ENCODE measurements at regions not wholly inside any gene's neighbourhood (a gene's known extent, or its start where the extent isn't known, plus 50 kb on each side); places are given as distances from the start of the nearest gene placed in this dataset.

DNA sequence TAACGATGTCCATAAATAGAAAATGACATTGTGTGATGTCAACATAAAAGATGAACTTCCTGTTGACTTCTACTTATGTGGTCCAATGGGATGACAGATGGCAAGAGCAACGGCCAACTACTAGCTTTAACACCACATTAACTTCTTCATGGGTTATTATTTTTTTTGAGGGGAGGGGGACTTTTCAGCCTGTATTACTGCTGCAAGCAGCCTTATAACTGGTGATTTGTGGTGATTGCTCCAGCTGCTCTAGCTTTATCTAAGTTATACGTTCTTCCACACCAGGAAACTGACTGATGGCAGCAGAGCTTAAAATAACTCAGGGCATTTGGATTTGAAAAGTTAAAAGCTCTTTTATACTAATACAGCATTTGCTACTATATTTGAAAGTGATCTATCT is 228.8 kb upstream of the B3GALT2 start:
- DNase-seq (ENCODE audit: low read depth, low spot score), result no peak
- H3K79me2 ChIP-seq (ENCODE audit: insufficient read depth, low read length), result no peaks in the 10 kb centered on the region
- no peaks in the 10 kb centered on the region for H3K4me1 ChIP-seq (ENCODE audit: control insufficient read depth in 1 of 2, insufficient read depth in 2 of 2, low read length in 2 of 2)
- ChIA-PET CTCF (no interaction called here), POLR2A (no interaction called here), RAD21 (ENCODE audit: low non-redundant PET in 1 of 2, low total read pairs in 2 of 2, uncharacterized antibody in 2 of 2, unreplicated experiment in 2 of 2) (no interaction called here)
- H3K4me3 ChIP-seq (replicated peaks in 1 of 2; ENCODE audit: low read depth in 1 of 2, low read length in 2 of 2), result no peak overlapping the region
- no peak overlapping the region for H3K4me2 ChIP-seq (ENCODE audit: low read length)
- H3K27me3 ChIP-seq (ENCODE audit: insufficient read depth, low read length), result no peaks in the 10 kb centered on the region
- no peaks in the 10 kb centered on the region for H3K9me2 ChIP-seq (ENCODE audit: insufficient read depth)
- no peak overlapping the region for H3K9ac ChIP-seq (ENCODE audit: low read length)
- TF ChIP-seq POLR2AphosphoS5 (IDR thresholded peaks at IDR 0.05; ENCODE audit: low read depth, low read length) (no peak), ZFX (IDR thresholded peaks at IDR 0.05) (no peak)
- no peak overlapping the region for H2AFZ ChIP-seq (ENCODE audit: low read depth, low read length, poor library complexity, severe bottlenecking)
- intact Hi-C loops (cut with micrococcal nuclease), result no loop called here
- H3K9me3 ChIP-seq (ENCODE audit: control insufficient read depth in 1 of 2, insufficient read depth in 1 of 2, low read depth in 1 of 2, low read length in 2 of 2), result no peaks in the 10 kb centered on the region
- no TSS peak for BruUV-seq (replicated peaks)
- ATAC-seq, result no peak
- no peaks in the 10 kb centered on the region for H3K36me3 ChIP-seq (ENCODE audit: control insufficient read depth in 1 of 2, insufficient read depth in 2 of 2, low read length in 2 of 2)
- H3K27ac ChIP-seq (ENCODE audit: low read depth, low read length), result no peak overlapping the region
- no peaks in the 10 kb centered on the region for H4K20me1 ChIP-seq (ENCODE audit: insufficient read depth)

DNA sequence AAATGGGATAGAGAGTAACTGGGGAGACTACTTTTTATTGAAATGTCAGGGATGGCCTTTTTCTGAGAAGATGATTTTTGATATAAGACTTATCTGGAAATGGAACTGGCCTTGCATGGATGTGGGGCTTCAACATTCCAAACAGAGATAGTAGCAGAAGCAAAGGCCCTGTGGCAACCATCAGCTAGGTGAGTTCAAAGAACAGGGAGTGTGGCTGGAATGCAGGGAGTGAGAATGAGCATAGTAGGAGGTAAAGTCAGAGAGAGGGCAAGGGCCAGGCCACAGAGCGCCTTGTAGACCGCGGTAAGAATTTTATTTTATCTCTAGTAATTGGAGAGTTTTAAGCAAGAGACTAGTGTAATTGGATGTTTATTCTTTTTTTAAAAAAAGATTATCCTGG is 227.0 kb upstream of the B3GALT2 start:
- intact Hi-C loops (cut with micrococcal nuclease), result no loop called here
- H3K79me2 ChIP-seq (ENCODE audit: insufficient read depth, low read length), result no peaks in the 10 kb centered on the region
- no peaks in the 10 kb centered on the region for H3K9me3 ChIP-seq (ENCODE audit: control insufficient read depth in 1 of 2, insufficient read depth in 1 of 2, low read depth in 1 of 2, low read length in 2 of 2)
- TF ChIP-seq EZH2 (IDR thresholded peaks at IDR 0.05), result no peak
- no peak for TF ChIP-seq SP1 (IDR thresholded peaks at IDR 0.05; ENCODE audit: low read depth)
- TF ChIP-seq RAD21 (IDR thresholded peaks at IDR 0.05; ENCODE audit: low read depth), result no peak
- TF ChIP-seq CEBPB (IDR thresholded peaks at IDR 0.05; ENCODE audit: low read depth), result no peak
- no peak for TF ChIP-seq CTCF (IDR thresholded peaks at IDR 0.05 in 2 of 3, conservative IDR thresholded peaks at IDR 0.05 in 1 of 3; ENCODE audit: borderline replicate concordance in 1 of 3, insufficient read depth in 1 of 3, low read depth in 2 of 3, low read length in 2 of 3)
- no peak for TF ChIP-seq ATF3 (IDR thresholded peaks at IDR 0.05)
- no peak for TF ChIP-seq POLR2AphosphoS5 (IDR thresholded peaks at IDR 0.05; ENCODE audit: low read depth, low read length)
- TF ChIP-seq POLR2A (IDR thresholded peaks at IDR 0.05; ENCODE audit: borderline replicate concordance, extremely low read depth, insufficient read depth, insufficient read length), result no peak
- TF ChIP-seq EGR1 (IDR thresholded peaks at IDR 0.05; ENCODE audit: low read depth), result no peak
- no peak for TF ChIP-seq TCF7L2 (IDR thresholded peaks at IDR 0.05; ENCODE audit: borderline replicate concordance, extremely low read depth, insufficient read depth, insufficient read length)
- TF ChIP-seq, protein P1, sequence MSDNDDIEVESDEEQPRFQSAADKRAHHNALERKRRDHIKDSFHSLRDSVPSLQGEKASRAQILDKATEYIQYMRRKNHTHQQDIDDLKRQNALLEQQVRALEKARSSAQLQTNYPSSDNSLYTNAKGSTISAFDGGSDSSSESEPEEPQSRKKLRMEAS (IDR thresholded peaks at IDR 0.05), result no peak
- TF ChIP-seq FOSL1 (IDR thresholded peaks at IDR 0.05; ENCODE audit: low read depth), result no peak
- no peak for TF ChIP-seq CBX3 (IDR thresholded peaks at IDR 0.05; ENCODE audit: low read depth)
- no peak for TF ChIP-seq YY1 (IDR thresholded peaks at IDR 0.05; ENCODE audit: extremely low read depth, insufficient replicate concordance, low read depth, low read length)
- no peak for TF ChIP-seq JUND (IDR thresholded peaks at IDR 0.05)
- no peak for TF ChIP-seq ZNF274 (IDR thresholded peaks at IDR 0.05; ENCODE audit: low read depth, low read length)
- no peak for TF ChIP-seq SIN3A (IDR thresholded peaks at IDR 0.05; ENCODE audit: low read depth)
- TF ChIP-seq ELF1 (IDR thresholded peaks at IDR 0.05; ENCODE audit: borderline replicate concordance, low read depth), result no peak
- no peaks in the 10 kb centered on the region for H3K27me3 ChIP-seq (ENCODE audit: insufficient read depth, low read length)
- no peak overlapping the region for H3K27ac ChIP-seq (ENCODE audit: low read depth, low read length)
- POLR2A ChIA-PET, result no interaction called here
- CTCF ChIA-PET, result no interaction called here
- H3K9me2 ChIP-seq (ENCODE audit: insufficient read depth), result no peaks in the 10 kb centered on the region
- no peak overlapping the region for H3K4me3 ChIP-seq (replicated peaks in 1 of 2; ENCODE audit: low read depth in 1 of 2, low read length in 2 of 2)
- no peaks in the 10 kb centered on the region for H4K20me1 ChIP-seq (ENCODE audit: insufficient read depth)
- no peak overlapping the region for H3K9ac ChIP-seq (ENCODE audit: low read length)
- DNase-seq (ENCODE audit: low read depth, low spot score) (no peak), ATAC-seq (no peak)
- H3K4me1 ChIP-seq (ENCODE audit: control insufficient read depth in 1 of 2, insufficient read depth in 2 of 2, low read length in 2 of 2), result no peaks in the 10 kb centered on the region
- H2AFZ ChIP-seq (ENCODE audit: low read depth, low read length, poor library complexity, severe bottlenecking), result no peak overlapping the region
- RAD21 ChIA-PET (ENCODE audit: low non-redundant PET in 1 of 2, low total read pairs in 2 of 2, uncharacterized antibody in 2 of 2, unreplicated experiment in 2 of 2), result no interaction called here
- no peak overlapping the region for H3K4me2 ChIP-seq (ENCODE audit: low read length)
- BruUV-seq (replicated peaks), result no TSS peak
- no peaks in the 10 kb centered on the region for H3K36me3 ChIP-seq (ENCODE audit: control insufficient read depth in 1 of 2, insufficient read depth in 2 of 2, low read length in 2 of 2)

Data from HCT116 (cell line).